Hepatocyte (in vitro differentiated cells): ENCODE measurements at regions not wholly inside any gene's neighbourhood (a gene's known extent, or its start where the extent isn't known, plus 50 kb on each side); places are given as distances from the start of the nearest gene placed in this dataset.

Experiments
- DNase-seq: peaks from one replicate; pipeline ENCODE4 v3.0.0-alpha.2; 2016; ENCODE audit warnings: low spot score
- H2AFZ ChIP-seq: fragments of 200-600 bp; sonication (generic); 2 replicates; pipeline ENCODE4 v1.6.0; 2016; ENCODE audit warnings: antibody characterized with exemption, mild to moderate bottlenecking
- H3K27ac ChIP-seq: fragments of 200-600 bp; sonication (generic); 2 replicates; pipeline ENCODE4 v1.5.1; 2016; ENCODE audit warnings: mild to moderate bottlenecking
- H3K27me3 ChIP-seq: fragments of 200-600 bp; sonication (generic); 2 replicates; pipeline ENCODE4 v1.6.1; 2016
- H3K36me3 ChIP-seq: fragments of 200-600 bp; sonication (generic); replicated peaks from 2 replicates; pipeline ENCODE4 v1.5.1; 2016; ENCODE audit warnings: low read depth; ENCODE audit not compliant: insufficient read depth
- H3K4me1 ChIP-seq: fragments of 200-600 bp; sonication (generic); 2 replicates; pipeline ENCODE4 v1.5.1; 2016; ENCODE audit warnings: mild to moderate bottlenecking, moderate library complexity; ENCODE audit not compliant: insufficient read depth
- H3K4me2 ChIP-seq: fragments of 200-600 bp; sonication (generic); 2 replicates; pipeline ENCODE4 v1.6.0; 2016
- H3K4me3 ChIP-seq: fragments of 200-600 bp; sonication (generic); 2 replicates; pipeline ENCODE4 v1.5.1; 2016; ENCODE audit warnings: mild to moderate bottlenecking
- H3K79me2 ChIP-seq: fragments of 200-600 bp; sonication (generic); 2 replicates; pipeline ENCODE4 v1.6.0; 2017; ENCODE audit warnings: mild to moderate bottlenecking
- H3K9me2 ChIP-seq: fragments of 200-600 bp; sonication (generic); replicated peaks from 2 replicates; pipeline ENCODE4 v1.6.0; 2017; ENCODE audit warnings: mild to moderate bottlenecking; ENCODE audit not compliant: insufficient read depth
- H3K9me3 ChIP-seq: fragments of 200-600 bp; sonication (generic); 2 replicates; pipeline ENCODE4 v1.5.1; 2016; ENCODE audit warnings: low read depth, mild to moderate bottlenecking
- H4K20me1 ChIP-seq: fragments of 200-600 bp; sonication (generic); 2 replicates; pipeline ENCODE4 v1.6.0; 2016; ENCODE audit warnings: mild to moderate bottlenecking; ENCODE audit not compliant: insufficient read depth, poor library complexity, severe bottlenecking
- EZH2 ChIP-seq: fragments of 200-600 bp; sonication (generic); IDR thresholded peaks from 2 replicates; pipeline ENCODE4 v1.6.1; 2016; ENCODE audit warnings: antibody characterized with exemption, mild to moderate bottlenecking, borderline replicate concordance
- EZH2phosphoT487 ChIP-seq: fragments of 200-600 bp; sonication (generic); IDR thresholded peaks from one replicate; pipeline ENCODE4 v1.6.1; 2018; ENCODE audit warnings: antibody characterized with exemption, mild to moderate bottlenecking, low read depth, moderate library complexity; ENCODE audit not compliant: unreplicated experiment, severe bottlenecking
- WGBS: methylation state at CpG from one replicate; pipeline ENCODE4 v1.1.6; 2016; ENCODE audit warnings: low lambda C conversion rate; ENCODE audit errors: missing lambda C conversion rate; 5-methylcytosine and 5-hydroxymethylcytosine counted together
- TF ChIP-seq, protein P1 (sequence below): fragments of 200-600 bp; sonication (generic); IDR thresholded peaks from 2 replicates; pipeline ENCODE4 v1.5.1; 2016; ENCODE audit warnings: antibody characterized with exemption, mild to moderate bottlenecking; ENCODE audit not compliant: poor library complexity

DNA sequence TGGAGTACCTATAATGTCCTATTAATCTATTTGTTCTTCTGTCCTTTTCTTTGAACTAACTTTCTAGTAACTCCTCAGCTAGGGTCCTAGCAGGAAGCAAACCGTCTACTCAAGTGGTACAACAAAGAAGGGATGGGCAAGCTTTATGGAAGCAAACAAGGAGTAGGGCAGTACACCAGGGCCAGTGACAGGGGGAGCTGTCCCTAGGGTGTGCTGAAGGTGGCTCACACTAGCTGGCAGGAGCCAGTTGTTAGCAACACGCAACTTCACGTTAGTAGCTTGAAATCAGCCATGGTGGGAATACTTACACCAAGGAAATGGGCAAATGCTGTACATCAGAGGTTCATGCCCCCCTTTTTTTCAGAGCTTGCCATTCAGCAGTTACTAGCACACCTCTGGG, 74.0 kb upstream of the EYA2 start:
- H3K27me3 ChIP-seq: no peaks in the 10 kb centered on the region
- H3K4me3 ChIP-seq: no peak overlapping the region
- no peaks in the 10 kb centered on the region for H3K9me3 ChIP-seq
- H3K79me2 ChIP-seq: no peaks in the 10 kb centered on the region
- H3K4me2 ChIP-seq: no peak overlapping the region
- no peaks in the 10 kb centered on the region for H4K20me1 ChIP-seq
- TF ChIP-seq EZH2phosphoT487 (no peak), EZH2 (no peak)
- TF ChIP-seq, protein P1, sequence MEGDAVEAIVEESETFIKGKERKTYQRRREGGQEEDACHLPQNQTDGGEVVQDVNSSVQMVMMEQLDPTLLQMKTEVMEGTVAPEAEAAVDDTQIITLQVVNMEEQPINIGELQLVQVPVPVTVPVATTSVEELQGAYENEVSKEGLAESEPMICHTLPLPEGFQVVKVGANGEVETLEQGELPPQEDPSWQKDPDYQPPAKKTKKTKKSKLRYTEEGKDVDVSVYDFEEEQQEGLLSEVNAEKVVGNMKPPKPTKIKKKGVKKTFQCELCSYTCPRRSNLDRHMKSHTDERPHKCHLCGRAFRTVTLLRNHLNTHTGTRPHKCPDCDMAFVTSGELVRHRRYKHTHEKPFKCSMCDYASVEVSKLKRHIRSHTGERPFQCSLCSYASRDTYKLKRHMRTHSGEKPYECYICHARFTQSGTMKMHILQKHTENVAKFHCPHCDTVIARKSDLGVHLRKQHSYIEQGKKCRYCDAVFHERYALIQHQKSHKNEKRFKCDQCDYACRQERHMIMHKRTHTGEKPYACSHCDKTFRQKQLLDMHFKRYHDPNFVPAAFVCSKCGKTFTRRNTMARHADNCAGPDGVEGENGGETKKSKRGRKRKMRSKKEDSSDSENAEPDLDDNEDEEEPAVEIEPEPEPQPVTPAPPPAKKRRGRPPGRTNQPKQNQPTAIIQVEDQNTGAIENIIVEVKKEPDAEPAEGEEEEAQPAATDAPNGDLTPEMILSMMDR: no peak
- no peak for DNase-seq
- no peak overlapping the region for H2AFZ ChIP-seq
- H3K9me2 ChIP-seq: no peaks in the 10 kb centered on the region
- H3K4me1 ChIP-seq: no peaks in the 10 kb centered on the region
- no peak overlapping the region for H3K27ac ChIP-seq
- 87% methylated on average over 3 of the region's 3 CpGs for WGBS
- H3K36me3 ChIP-seq: no peaks in the 10 kb centered on the region

DNA sequence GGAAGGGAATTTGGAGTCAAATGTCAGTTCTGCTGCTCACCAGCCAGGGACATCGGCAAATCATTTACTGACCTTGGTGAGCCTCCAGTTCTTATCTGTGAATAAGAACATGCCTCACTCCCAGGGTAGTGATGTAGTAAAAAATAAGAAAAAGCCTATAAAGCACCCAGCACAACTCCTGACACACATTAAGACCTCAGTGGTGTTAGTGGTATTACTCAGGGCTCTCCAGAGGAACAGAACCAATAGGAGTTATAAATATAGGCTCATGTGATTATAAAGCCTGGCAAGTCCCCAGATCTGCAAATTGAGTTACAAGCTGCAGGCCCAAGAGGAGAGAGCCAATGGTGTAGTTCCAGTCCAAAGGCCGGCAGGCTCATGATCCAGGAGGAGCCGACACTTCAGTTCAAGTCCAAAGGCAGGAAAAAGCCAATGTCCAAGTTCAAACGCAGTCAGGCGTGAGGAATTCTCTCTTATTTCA, 71.3 kb upstream of the EYA2 start:
- Histone ChIP-seq H4K20me1 (no peaks in the 10 kb centered on the region), H3K4me2 (no peak overlapping the region), H3K4me1 (no peaks in the 10 kb centered on the region), H3K9me2 (no peaks in the 10 kb centered on the region), H3K27me3 (no peaks in the 10 kb centered on the region), H3K36me3 (no peaks in the 10 kb centered on the region), H3K27ac (peak overlapping the region; percentile 72), H3K4me3 (no peak overlapping the region), H3K9me3 (no peaks in the 10 kb centered on the region), H3K79me2 (no peaks in the 10 kb centered on the region), H2AFZ (no peak overlapping the region)
- peak; percentile 66 for DNase-seq
- WGBS: 38% methylated on average over 5 of the region's 5 CpGs
- no peak for TF ChIP-seq EZH2phosphoT487

DNA sequence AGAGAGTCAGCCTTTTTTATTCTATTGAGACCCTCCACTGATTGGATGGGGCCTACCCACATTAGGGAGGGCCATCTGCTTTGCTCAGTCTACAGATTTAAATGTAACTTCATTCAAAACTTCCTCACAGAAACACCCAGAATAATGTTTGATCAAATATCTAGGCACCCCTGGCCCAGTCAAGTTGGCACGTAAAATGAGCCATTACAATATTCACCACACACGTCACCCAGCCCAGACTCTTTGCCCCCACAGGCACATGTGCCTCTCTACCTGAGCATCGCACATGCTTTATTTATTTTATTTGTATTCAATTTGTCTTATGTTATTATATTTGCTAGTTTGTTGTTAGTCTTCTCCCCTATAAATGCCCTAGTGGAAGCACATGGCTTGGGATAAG, 70.9 kb upstream of the EYA2 start:
- Histone ChIP-seq H3K4me1 (no peaks in the 10 kb centered on the region), H2AFZ (no peak overlapping the region), H3K36me3 (no peaks in the 10 kb centered on the region), H3K9me2 (no peaks in the 10 kb centered on the region), H3K4me3 (no peak overlapping the region), H3K27me3 (peaks cover 2% of the 10 kb centered on the region), H3K4me2 (no peak overlapping the region), H3K9me3 (no peaks in the 10 kb centered on the region), H3K27ac (peak overlapping the region; percentile 72), H3K79me2 (no peaks in the 10 kb centered on the region), H4K20me1 (no peaks in the 10 kb centered on the region)
- WGBS: 96% methylated on average over 3 of the region's 3 CpGs
- DNase-seq: no peak
- TF ChIP-seq EZH2 (no peak), EZH2phosphoT487 (no peak)
- TF ChIP-seq, protein P1: no peak

DNA sequence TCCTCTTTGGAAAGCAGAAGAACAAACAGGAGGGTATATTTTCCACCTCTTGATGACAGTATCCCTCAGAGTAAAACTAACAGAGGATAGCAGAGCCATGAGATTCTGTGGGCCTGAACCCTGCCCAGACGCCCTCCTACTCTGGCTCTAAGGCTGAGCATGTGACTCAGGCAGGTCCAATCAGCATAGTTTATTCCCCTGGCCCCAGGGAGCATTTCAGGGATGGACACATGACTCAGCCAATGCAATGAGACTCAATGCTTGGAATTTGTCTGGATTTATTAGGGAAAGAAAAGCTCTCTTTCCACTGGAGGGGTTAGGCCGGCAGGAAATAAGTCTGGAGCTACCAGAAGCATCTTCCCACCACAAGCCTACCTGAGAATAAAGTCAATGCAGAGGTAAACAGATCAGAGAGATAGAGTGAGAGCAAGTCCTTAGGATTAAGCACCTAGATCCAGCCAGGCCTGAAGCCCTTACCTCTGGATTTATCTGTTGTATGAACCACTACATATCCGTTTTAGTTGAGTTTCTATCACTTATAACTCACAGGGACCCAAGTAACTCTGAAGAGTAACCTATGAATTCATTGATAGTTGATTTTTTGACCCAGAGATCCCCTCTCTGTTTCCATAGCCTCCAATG, 68.2 kb upstream of the EYA2 start:
- Histone ChIP-seq H3K4me2 (no peak overlapping the region), H3K27me3 (peaks cover 2% of the 10 kb centered on the region), H3K27ac (no peak overlapping the region), H4K20me1 (no peaks in the 10 kb centered on the region), H3K4me1 (no peaks in the 10 kb centered on the region), H3K9me2 (no peaks in the 10 kb centered on the region), H3K4me3 (no peak overlapping the region), H3K9me3 (no peaks in the 10 kb centered on the region), H2AFZ (no peak overlapping the region), H3K36me3 (no peaks in the 10 kb centered on the region), H3K79me2 (no peaks in the 10 kb centered on the region)
- TF ChIP-seq EZH2 (no peak), EZH2phosphoT487 (no peak)
- TF ChIP-seq, protein P1: no peak
- DNase-seq: no peak
- 74% methylated on average over 3 of the region's 3 CpGs for WGBS
